Upper lobe of left lung (tissue), 4 donors: ENCODE measurements at regions not wholly inside any gene's neighbourhood (a gene's known extent, or its start where the extent isn't known, plus 50 kb on each side); places are given as distances from the start of the nearest gene placed in this dataset.

Source experiments
- CTCF ChIP-seq, 6 experiments: fragments of 450-650 bp in 4 of 6; fragments of 200-600 bp in 2 of 6; sonication (generic) in 2 of 6; IDR thresholded peaks; one replicate each; pipeline ENCODE4 v1.5.1; 2016 to 2019; ENCODE audit warnings: antibody characterized with exemption in 6 of 6
- POLR2A ChIP-seq, 4 donors: fragments of 450-650 bp; IDR thresholded peaks; one replicate each; pipeline ENCODE4 v1.5.1; 2016 to 2017; ENCODE audit warnings: antibody characterized with exemption in 4 of 4, mild to moderate bottlenecking in 2 of 4

DNA sequence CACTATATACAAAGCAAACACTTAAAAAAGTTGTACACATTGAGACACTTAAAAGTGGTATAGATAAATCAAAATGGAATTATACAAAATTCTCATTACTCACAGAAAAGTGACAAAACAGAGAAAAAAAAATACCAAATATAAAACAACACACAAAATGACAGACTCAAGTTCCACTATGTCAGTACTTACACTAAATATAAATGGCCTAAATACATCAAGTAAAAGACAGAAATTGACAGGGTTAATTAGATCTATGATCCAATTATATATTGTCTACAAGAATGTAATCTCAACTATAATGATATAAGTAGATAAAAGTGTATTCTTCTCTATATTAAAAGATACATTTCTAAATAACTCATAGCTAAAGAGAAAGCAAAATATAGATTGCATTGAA is 401.6 kb upstream of the PFKP start:
- TF ChIP-seq POLR2A (IDR thresholded peaks at IDR 0.05) (no peak), CTCF (IDR thresholded peaks at IDR 0.05) (no peak)
